Vagina (tissue), 2 donors: ENCODE measurements at regions not wholly inside any gene's neighbourhood (a gene's known extent, or its start where the extent isn't known, plus 50 kb on each side); places are given as distances from the start of the nearest gene placed in this dataset.
A peak's percentile ranks its signal among the peaks of the same experiment; 100 is the strongest.

ENCODE experiments used
- CTCF ChIP-seq, 3 experiments: fragments of 450-650 bp in 2 of 3; fragments of 200-600 bp in 1 of 3; sonication (generic) in 1 of 3; IDR thresholded peaks; one replicate each; pipeline ENCODE4 v1.5.1; 2017 to 2019; ENCODE audit warnings: antibody characterized with exemption in 3 of 3, mild to moderate bottlenecking in 2 of 3, moderate library complexity in 2 of 3
- POLR2AphosphoS5 ChIP-seq, 2 donors: sonication (generic); formaldehyde crosslinking; IDR thresholded peaks; one replicate each; pipeline ENCODE4 v1.9.0; 2017; ENCODE audit warnings: antibody characterized with exemption in 2 of 2, mild to moderate bottlenecking in 2 of 2, low read depth in 1 of 2; ENCODE audit not compliant: insufficient read depth in 1 of 2

GRCh38 chr9:115234094-115234493 lies 116.1 kb upstream of the TNC start:
- TF ChIP-seq CTCF (IDR thresholded peaks at IDR 0.05) (no peak), POLR2AphosphoS5 (IDR thresholded peaks at IDR 0.05; ENCODE audit: insufficient read depth in 1 of 2, low read depth in 1 of 2) (peak in 1 of 2 donors; percentile 69)
